H1 (cell line): ENCODE measurements at regions not wholly inside any gene's neighbourhood (a gene's known extent, or its start where the extent isn't known, plus 50 kb on each side); places are given as distances from the start of the nearest gene placed in this dataset.
"Not testable (repeated sequence)": the region's sequence is repeated elsewhere in the genome, so short reads cannot be mapped to it uniquely, and the experiment has no call there.

Source experiments
- CTCF ChIA-PET: fragments of 300-600 bp; sonication (Branson Sonifier 250); formaldehyde crosslinking; loops from one replicate; lab custom pipeline; 2021; ENCODE audit not compliant: partially characterized antibody; lab: Charles Lee
- POLR2A ChIA-PET: fragments of 300-600 bp; sonication (Branson Sonifier 250); formaldehyde crosslinking; loops from one replicate; lab custom pipeline; 2021; ENCODE audit warnings: inconsistent platforms; ENCODE audit not compliant: partially characterized antibody; lab: Charles Lee
- DNase-seq, 2 experiments: peaks; one replicate each; pipeline versions ENCODE4 v3.0.0 to v3.0.0-alpha.2; 2010 to 2022; ENCODE audit warnings: low spot score in 2 of 2, low read depth in 1 of 2, mixed read lengths in 1 of 2
- FAIRE-seq: peaks from 2 replicates; lab custom pipeline; 2011; peaks lifted over from hg19 to GRCh38; lab: Jason Lieb, UNC
- H2AFZ ChIP-seq: 2 replicates; pipeline ENCODE4 v1.8.1; 2012; ENCODE audit warnings: low read length, inconsistent platforms
- H2AK5ac ChIP-seq: 2 replicates; pipeline ENCODE4 v1.6.1; 2013; ENCODE audit warnings: low read depth, low read length
- H2BK120ac ChIP-seq: replicated peaks from 2 replicates; pipeline ENCODE3; 2013; ENCODE audit warnings: low read depth, low read length, inconsistent platforms
- H2BK12ac ChIP-seq: 2 replicates; pipeline ENCODE4 v1.6.1; 2013; ENCODE audit warnings: low read depth, low read length
- H2BK15ac ChIP-seq: 2 replicates; pipeline ENCODE4 v1.6.1; 2013; ENCODE audit warnings: low read length
- H2BK20ac ChIP-seq: 2 replicates; pipeline ENCODE4 v1.6.1; 2013; ENCODE audit warnings: low read length
- H2BK5ac ChIP-seq: 2 replicates; pipeline ENCODE4 v1.6.1; 2013; ENCODE audit warnings: low read depth, low read length
- H3K14ac ChIP-seq: 2 replicates; pipeline ENCODE4 v1.6.1; 2013; ENCODE audit warnings: inconsistent platforms; ENCODE audit not compliant: insufficient read length
- H3K18ac ChIP-seq: 2 replicates; pipeline ENCODE4 v1.6.1; 2013; ENCODE audit warnings: low read length; ENCODE audit errors: extremely low read depth
- H3K23ac ChIP-seq: 2 replicates; pipeline ENCODE4 v1.6.1; 2013; ENCODE audit warnings: inconsistent platforms; ENCODE audit not compliant: insufficient read length
- H3K23me2 ChIP-seq: 2 replicates; pipeline ENCODE4 v1.6.1; 2013; ENCODE audit warnings: low read depth, low read length
- H3K27ac ChIP-seq: 2 replicates; pipeline ENCODE4 v1.6.1; 2011; ENCODE audit warnings: low read depth, low read length, inconsistent platforms
- H3K27me3 ChIP-seq, 4 experiments: replicated peaks in 1 of 4; 1 replicate in 1 of 4; 2 replicates in 3 of 4; pipeline versions ENCODE4 v1.6.1 to v1.8.1; 2011 to 2013; ENCODE audit warnings: low read length in 3 of 4, mild to moderate bottlenecking in 3 of 4, inconsistent platforms in 2 of 4, mixed read lengths in 2 of 4, moderate library complexity in 1 of 4; ENCODE audit not compliant: control insufficient read depth in 3 of 4, insufficient read depth in 3 of 4; ENCODE audit errors: extremely low read depth in 1 of 4
- H3K36me3 ChIP-seq, 4 experiments: 2 replicates each; pipeline versions ENCODE4 v1.6.1 to v1.8.1; 2011 to 2013; ENCODE audit warnings: mild to moderate bottlenecking in 4 of 4, low read length in 3 of 4, moderate library complexity in 2 of 4, control low read depth in 1 of 4, inconsistent platforms in 1 of 4; ENCODE audit not compliant: insufficient read depth in 4 of 4, control insufficient read depth in 2 of 4
- H3K4ac ChIP-seq: replicated peaks from 2 replicates; pipeline ENCODE3; 2013; ENCODE audit warnings: low read length, low read depth, mixed read lengths, inconsistent platforms; ENCODE audit not compliant: insufficient read length
- H3K4me1 ChIP-seq, 4 experiments: replicated peaks in 1 of 4; 1 replicate in 1 of 4; 2 replicates in 3 of 4; pipeline versions ENCODE4 v1.6.1 to v1.8.1; 2011 to 2013; ENCODE audit warnings: low read length in 3 of 4, inconsistent platforms in 2 of 4, mixed read lengths in 1 of 4; ENCODE audit not compliant: insufficient read depth in 4 of 4, control insufficient read depth in 3 of 4
- H3K4me2 ChIP-seq, 2 experiments: 2 replicates each; pipeline versions ENCODE4 v1.6.1 to v1.8.1; 2011 to 2013; ENCODE audit warnings: low read depth in 2 of 2, low read length in 2 of 2, control low read depth in 1 of 2, inconsistent platforms in 1 of 2, mild to moderate bottlenecking in 1 of 2; ENCODE audit not compliant: insufficient read depth in 1 of 2
- H3K4me3 ChIP-seq, 4 experiments: fragments of 200-600, 300-600 bp in 1 of 4; sonication (generic), shearing (Covaris generic), sonication (Bioruptor Twin) in 1 of 4; 2 replicates each; pipeline versions ENCODE4 v1.5.1 to v1.8.1; 2011 to 2016; ENCODE audit warnings: low read length in 4 of 4, low read depth in 3 of 4, control low read depth in 2 of 4, inconsistent platforms in 2 of 4, mild to moderate bottlenecking in 2 of 4, mixed read lengths in 1 of 4, moderate library complexity in 1 of 4; ENCODE audit not compliant: insufficient read depth in 2 of 4; ENCODE audit errors: extremely low read depth in 1 of 4
- H3K56ac ChIP-seq: replicated peaks from 2 replicates; pipeline ENCODE3; 2013; ENCODE audit warnings: low read depth, mild to moderate bottlenecking, mixed read lengths, low read length, inconsistent platforms; ENCODE audit not compliant: insufficient read length
- H3K79me1 ChIP-seq: 2 replicates; pipeline ENCODE4 v1.6.1; 2013; ENCODE audit warnings: low read depth, low read length, control low read depth
- H3K79me2 ChIP-seq, 2 experiments: 2 replicates each; pipeline versions ENCODE4 v1.6.1 to v1.8.1; 2012 to 2013; ENCODE audit warnings: low read length in 2 of 2, mild to moderate bottlenecking in 2 of 2, inconsistent platforms in 1 of 2; ENCODE audit not compliant: insufficient read depth in 2 of 2, control insufficient read depth in 1 of 2
- H3K9ac ChIP-seq, 4 experiments: replicated peaks in 1 of 4; 1 replicate in 1 of 4; 2 replicates in 3 of 4; pipeline versions ENCODE4 v1.6.1 to v1.8.1; 2011 to 2013; ENCODE audit warnings: low read depth in 3 of 4, low read length in 3 of 4, control low read depth in 2 of 4, mild to moderate bottlenecking in 2 of 4, moderate library complexity in 2 of 4, inconsistent platforms in 1 of 4; ENCODE audit errors: extremely low read depth in 1 of 4
- H3K9me3 ChIP-seq, 2 experiments: 2 replicates each; pipeline versions ENCODE4 v1.6.1 to v1.8.1; 2012 to 2013; ENCODE audit warnings: mild to moderate bottlenecking in 2 of 2, moderate library complexity in 2 of 2, control low read depth in 1 of 2, inconsistent platforms in 1 of 2, low read depth in 1 of 2, low read length in 1 of 2, mixed read lengths in 1 of 2; ENCODE audit not compliant: insufficient read depth in 2 of 2
- H4K20me1 ChIP-seq, 2 experiments: replicated peaks in 1 of 2; 2 replicates each; pipeline versions ENCODE3 to v1.8.1; 2011 to 2013; ENCODE audit warnings: inconsistent platforms in 2 of 2, low read length in 2 of 2, mild to moderate bottlenecking in 1 of 2; ENCODE audit not compliant: insufficient read depth in 2 of 2, control insufficient read depth in 1 of 2
- H4K5ac ChIP-seq: 2 replicates; pipeline ENCODE4 v1.6.1; 2013; ENCODE audit warnings: low read length, low read depth, mixed read lengths, inconsistent platforms; ENCODE audit not compliant: insufficient read length
- H4K8ac ChIP-seq: 2 replicates; pipeline ENCODE4 v1.8.0; 2013; ENCODE audit warnings: mild to moderate bottlenecking, moderate library complexity, low read length, inconsistent platforms; ENCODE audit not compliant: insufficient read depth; ENCODE audit errors: extremely low read depth
- H4K91ac ChIP-seq: replicated peaks from 2 replicates; pipeline ENCODE3; 2013; ENCODE audit warnings: low read length, mixed read lengths, inconsistent platforms; ENCODE audit not compliant: insufficient read length

GRCh38 chr13:89460895-89461294 lies 1789.7 kb downstream of the SLITRK5 start:
- FAIRE-seq, H2BK20ac ChIP-seq, H3K9me3 ChIP-seq, H2BK12ac ChIP-seq, H2BK5ac ChIP-seq, H2AK5ac ChIP-seq, H3K9ac ChIP-seq, H4K5ac ChIP-seq, H3K79me2 ChIP-seq, H3K79me1 ChIP-seq, H3K4me3 ChIP-seq, H3K36me3 ChIP-seq, H3K23ac ChIP-seq, H2BK15ac ChIP-seq, H2AFZ ChIP-seq, DNase-seq, H3K23me2 ChIP-seq, CTCF ChIA-PET, H3K4ac ChIP-seq, H3K4me1 ChIP-seq, H3K27me3 ChIP-seq, H3K4me2 ChIP-seq, H4K20me1 ChIP-seq, H3K14ac ChIP-seq, H4K91ac ChIP-seq, POLR2A ChIA-PET, H3K27ac ChIP-seq, H2BK120ac ChIP-seq, H4K8ac ChIP-seq, H3K56ac ChIP-seq, H3K18ac ChIP-seq: not testable (repeated sequence)
